MCF 10A (cell line): ENCODE measurements at regions not wholly inside any gene's neighbourhood (a gene's known extent, or its start where the extent isn't known, plus 50 kb on each side); places are given as distances from the start of the nearest gene placed in this dataset.
"Not testable (repeated sequence)": the region's sequence is repeated elsewhere in the genome, so short reads cannot be mapped to it uniquely, and the experiment has no call there.

Experiments
- BruUV-seq: library from RNA; stranded (reverse); fragments of 400-500 nt; replicated peaks from 2 replicates; lab custom pipeline; 2021; lab: Mats Ljungman, UMichigan
- CTCF ChIA-PET: fragments of 300-600 bp; sonication (Branson Sonifier 250); formaldehyde crosslinking; extraction: SDS; loops from one replicate; lab custom pipeline; 2021; ENCODE audit warnings: antibody characterized with exemption, inconsistent platforms; lab: Yijun Ruan, JAX
- POLR2A ChIA-PET: fragments of 300-600, 350-650 bp; sonication (Branson Sonifier 250); formaldehyde crosslinking; extraction: SDS; loops from one replicate; lab custom pipeline; 2020; ENCODE audit warnings: antibody characterized with exemption, inconsistent platforms; lab: Yijun Ruan, JAX
- DNase-seq: peaks from one replicate; pipeline ENCODE4 v3.0.0-alpha.2; 2018; ENCODE audit not compliant: unreplicated experiment
- H3K27ac Mint-ChIP-seq: one replicate; pipeline ENCODE4 v1.8.0; 2022; ENCODE audit warnings: mild to moderate bottlenecking, low read depth, mixed read lengths; ENCODE audit not compliant: unreplicated experiment
- H3K27me3 Mint-ChIP-seq: one replicate; pipeline ENCODE4 v1.8.0; 2022; ENCODE audit warnings: mixed read lengths; ENCODE audit not compliant: insufficient read depth, unreplicated experiment
- H3K36me3 Mint-ChIP-seq: one replicate; pipeline ENCODE4 v1.8.0; 2022; ENCODE audit warnings: mild to moderate bottlenecking, moderate library complexity, mixed read lengths; ENCODE audit not compliant: insufficient read depth, unreplicated experiment
- H3K4me1 Mint-ChIP-seq: one replicate; pipeline ENCODE4 v1.8.0; 2022; ENCODE audit warnings: mixed read lengths; ENCODE audit not compliant: insufficient read depth, unreplicated experiment
- H3K4me3 Mint-ChIP-seq: one replicate; pipeline ENCODE4 v1.8.0; 2022; ENCODE audit warnings: mild to moderate bottlenecking, moderate library complexity, mixed read lengths; ENCODE audit not compliant: unreplicated experiment
- H3K9me3 Mint-ChIP-seq: one replicate; pipeline ENCODE4 v1.8.0; 2022; ENCODE audit warnings: mixed read lengths; ENCODE audit not compliant: unreplicated experiment
- intact Hi-C: fragments of 100-400 bp; cut with micrococcal nuclease; formaldehyde crosslinking; loops from 2 replicates; pipeline ENCODE4 v1.14.1; 2022
- TF ChIP-seq, protein P1 (sequence below): fragments of 200-600 bp; IDR thresholded peaks from one replicate; pipeline ENCODE4 v1.8.0; 2022; ENCODE audit warnings: antibody characterized with exemption, mild to moderate bottlenecking; ENCODE audit not compliant: unreplicated experiment

DNA sequence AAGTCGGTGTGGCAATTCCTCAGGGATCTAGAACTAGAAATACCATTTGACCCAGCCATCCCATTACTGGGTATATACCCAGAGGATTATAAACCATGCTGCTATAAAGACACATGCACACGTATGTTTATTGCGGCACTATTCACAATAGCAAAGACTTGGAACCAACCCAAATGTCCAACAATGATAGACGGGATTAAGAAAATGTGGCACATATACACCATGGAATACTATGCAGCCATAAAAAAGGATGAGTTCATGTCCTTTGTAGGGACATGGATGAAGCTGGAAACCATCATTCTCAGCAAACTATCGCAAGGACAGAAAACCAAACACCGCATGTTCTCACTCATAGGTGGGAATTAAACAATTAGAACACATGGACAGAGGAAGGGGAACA, 80.6 kb upstream of the ST3GAL5 start:
- CTCF ChIA-PET, H3K4me1 Mint-ChIP-seq, H3K4me3 Mint-ChIP-seq, DNase-seq, BruUV-seq, POLR2A ChIA-PET, H3K27me3 Mint-ChIP-seq, H3K27ac Mint-ChIP-seq, intact Hi-C loops, H3K36me3 Mint-ChIP-seq: not testable (repeated sequence)
- H3K9me3 Mint-ChIP-seq = peaks cover 16% of the 10 kb centered on the region

DNA sequence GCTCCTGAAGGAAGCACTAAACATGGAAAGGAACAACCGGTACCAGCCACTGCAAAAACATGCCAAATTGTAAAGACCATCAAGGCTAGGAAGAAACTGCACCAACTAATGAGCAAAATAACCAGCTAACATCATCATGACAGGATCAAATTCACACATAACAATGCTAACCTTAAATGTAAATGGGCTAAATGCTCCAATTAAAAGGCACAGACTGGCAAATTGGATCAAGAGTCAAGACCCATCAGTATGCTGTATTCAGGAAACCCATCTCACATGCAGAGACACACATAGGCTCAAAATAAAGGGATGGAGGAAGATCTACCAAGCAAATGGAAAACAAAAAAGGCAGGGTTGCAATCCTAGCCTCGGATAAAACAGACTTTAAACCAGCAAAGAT, 77.0 kb upstream of the ST3GAL5 start:
- POLR2A ChIA-PET, intact Hi-C loops, DNase-seq, H3K36me3 Mint-ChIP-seq, H3K27me3 Mint-ChIP-seq, H3K27ac Mint-ChIP-seq, H3K9me3 Mint-ChIP-seq, BruUV-seq, H3K4me1 Mint-ChIP-seq, CTCF ChIA-PET, H3K4me3 Mint-ChIP-seq: not testable (repeated sequence)

DNA sequence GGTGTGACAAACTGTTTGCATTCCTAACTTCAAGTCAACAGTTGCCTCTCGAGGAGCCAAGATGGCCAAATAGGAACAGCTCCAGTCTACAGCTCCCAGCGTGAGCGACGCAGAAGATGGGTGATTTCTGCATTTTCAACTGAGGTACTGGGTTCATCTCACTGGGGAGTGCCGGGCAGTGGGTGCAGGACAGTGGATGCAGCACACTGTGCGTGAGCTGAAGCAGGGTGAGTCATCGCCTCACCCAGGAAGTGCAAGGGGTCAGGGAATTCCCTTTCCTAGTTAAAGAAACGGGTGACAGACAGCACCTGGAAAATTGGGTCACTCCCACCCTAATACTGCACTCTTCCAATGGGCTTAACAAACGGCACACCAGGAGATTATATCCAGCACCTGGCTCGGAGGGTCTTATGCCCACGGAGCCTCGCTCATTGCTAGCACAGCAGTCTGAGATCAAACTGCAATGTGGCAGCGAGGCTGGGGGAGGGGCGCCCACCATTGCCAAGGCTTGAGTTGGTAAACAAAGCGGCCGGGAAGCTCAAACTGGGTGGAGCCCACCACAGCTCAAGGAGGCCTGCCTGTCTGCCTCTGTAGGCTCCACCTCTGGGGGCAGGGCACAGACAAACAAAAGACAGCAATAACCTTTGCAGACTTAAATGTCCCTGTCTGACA, 75.1 kb upstream of the ST3GAL5 start:
- BruUV-seq, H3K4me1 Mint-ChIP-seq, H3K36me3 Mint-ChIP-seq, POLR2A ChIA-PET, H3K27me3 Mint-ChIP-seq, H3K4me3 Mint-ChIP-seq, H3K9me3 Mint-ChIP-seq, CTCF ChIA-PET, H3K27ac Mint-ChIP-seq, intact Hi-C loops: not testable (repeated sequence)
- DNase-seq = peak; percentile 74

DNA sequence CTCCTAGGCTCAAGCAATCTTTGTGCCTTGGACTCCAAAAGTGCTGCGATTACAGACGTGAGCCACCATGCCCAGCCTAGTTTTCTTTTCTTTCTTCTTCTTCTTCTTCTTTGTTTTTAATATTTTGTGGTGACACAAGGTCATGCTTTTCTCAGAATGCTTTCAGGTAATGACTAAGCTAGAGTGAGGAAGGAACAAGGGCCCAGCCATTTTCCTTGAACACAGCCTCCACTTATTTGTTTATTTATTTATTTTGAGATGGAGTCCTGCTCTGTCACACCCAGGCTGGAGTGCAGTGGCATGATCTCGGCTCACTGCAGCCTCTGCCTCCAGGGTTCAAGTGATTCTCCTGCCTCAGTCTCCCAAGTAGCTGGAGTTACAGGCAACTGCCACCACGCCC, 74.3 kb upstream of the ST3GAL5 start:
- H3K27me3 Mint-ChIP-seq = no peaks in the 10 kb centered on the region
- TF ChIP-seq, protein P1, sequence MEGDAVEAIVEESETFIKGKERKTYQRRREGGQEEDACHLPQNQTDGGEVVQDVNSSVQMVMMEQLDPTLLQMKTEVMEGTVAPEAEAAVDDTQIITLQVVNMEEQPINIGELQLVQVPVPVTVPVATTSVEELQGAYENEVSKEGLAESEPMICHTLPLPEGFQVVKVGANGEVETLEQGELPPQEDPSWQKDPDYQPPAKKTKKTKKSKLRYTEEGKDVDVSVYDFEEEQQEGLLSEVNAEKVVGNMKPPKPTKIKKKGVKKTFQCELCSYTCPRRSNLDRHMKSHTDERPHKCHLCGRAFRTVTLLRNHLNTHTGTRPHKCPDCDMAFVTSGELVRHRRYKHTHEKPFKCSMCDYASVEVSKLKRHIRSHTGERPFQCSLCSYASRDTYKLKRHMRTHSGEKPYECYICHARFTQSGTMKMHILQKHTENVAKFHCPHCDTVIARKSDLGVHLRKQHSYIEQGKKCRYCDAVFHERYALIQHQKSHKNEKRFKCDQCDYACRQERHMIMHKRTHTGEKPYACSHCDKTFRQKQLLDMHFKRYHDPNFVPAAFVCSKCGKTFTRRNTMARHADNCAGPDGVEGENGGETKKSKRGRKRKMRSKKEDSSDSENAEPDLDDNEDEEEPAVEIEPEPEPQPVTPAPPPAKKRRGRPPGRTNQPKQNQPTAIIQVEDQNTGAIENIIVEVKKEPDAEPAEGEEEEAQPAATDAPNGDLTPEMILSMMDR = no peak
- no peak for DNase-seq
- CTCF ChIA-PET = interaction anchor here (0.7 to 0.9 kb wide), 2 partner anchors 14 to 135 kb away, joined by 4 to 5 read pairs; no protein-coding TSS in a partner anchor
- peaks cover 7% of the 10 kb centered on the region for H3K9me3 Mint-ChIP-seq
- no peak overlapping the region for H3K4me3 Mint-ChIP-seq
- no peak overlapping the region for H3K27ac Mint-ChIP-seq
- no peaks in the 10 kb centered on the region for H3K4me1 Mint-ChIP-seq
- no TSS peak for BruUV-seq
- POLR2A ChIA-PET = no interaction called here
- no peaks in the 10 kb centered on the region for H3K36me3 Mint-ChIP-seq
- intact Hi-C loops = no loop called here

DNA sequence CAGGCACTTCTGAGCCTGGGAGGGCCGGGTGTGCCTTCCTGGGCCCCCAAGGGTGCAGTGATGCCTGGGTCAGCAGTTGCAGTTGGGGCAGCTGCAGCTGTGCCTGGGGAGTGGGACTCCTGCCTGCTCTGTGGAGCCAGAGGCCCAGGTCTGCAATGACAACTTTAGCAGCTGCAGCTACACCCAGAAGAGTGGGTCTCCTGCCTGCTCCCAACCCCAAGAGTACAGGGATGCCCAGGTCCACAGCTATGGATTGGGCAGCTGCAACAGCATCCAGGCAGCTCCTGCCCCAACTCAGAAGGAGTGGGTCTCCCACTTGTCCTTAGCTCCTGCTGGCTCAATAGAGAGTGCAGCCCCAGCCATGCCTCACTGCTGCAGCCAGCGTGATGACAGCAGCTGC, 73.0 kb upstream of the ST3GAL5 start:
- Mint-ChIP-seq H3K4me3 (no peak overlapping the region), H3K9me3 (peaks cover 3% of the 10 kb centered on the region), H3K4me1 (peaks cover 1% of the 10 kb centered on the region), H3K27ac (no peak overlapping the region), H3K36me3 (no peaks in the 10 kb centered on the region), H3K27me3 (no peaks in the 10 kb centered on the region)
- TF ChIP-seq, protein P1 = no peak
- no TSS peak for BruUV-seq
- DNase-seq = no peak
- CTCF ChIA-PET = no interaction called here
- POLR2A ChIA-PET = no interaction called here
- intact Hi-C loops = no loop called here
